OCI-LY7 (cell line): ENCODE measurements at regions not wholly inside any gene's neighbourhood (a gene's known extent, or its start where the extent isn't known, plus 50 kb on each side); places are given as distances from the start of the nearest gene placed in this dataset.

Experiments used
- BruUV-seq: library from RNA; stranded (reverse); fragments of 400-500 nt; replicated peaks from 2 replicates; lab custom pipeline; 2021; lab: Mats Ljungman, UMichigan
- CTCF ChIA-PET: fragments of 300-600 bp; sonication (Branson Sonifier 250); formaldehyde crosslinking; loops from one replicate; lab custom pipeline; 2022; ENCODE audit warnings: antibody characterized with exemption; ENCODE audit not compliant: unreplicated experiment; lab: Charles Lee
- POLR2A ChIA-PET: fragments of 300-600 bp; sonication (Branson Sonifier 250); formaldehyde crosslinking; loops from one replicate; lab custom pipeline; 2022; ENCODE audit warnings: antibody characterized with exemption; lab: Charles Lee
- DNase-seq: peaks from one replicate; pipeline ENCODE4 v3.0.0-alpha.2; 2015; ENCODE audit warnings: low spot score
- H2AFZ ChIP-seq: fragments of 200-600 bp; sonication (generic), shearing (Covaris generic); 2 replicates; pipeline ENCODE4 v1.6.1; 2014; ENCODE audit warnings: mild to moderate bottlenecking, antibody characterized with exemption, low read length, moderate library complexity
- H3K27ac ChIP-seq: fragments of 200-600 bp; sonication (generic); 2 replicates; pipeline ENCODE4 v1.5.1; 2014; ENCODE audit warnings: mixed run types, low read depth, mild to moderate bottlenecking, moderate library complexity, low read length, inconsistent platforms; ENCODE audit not compliant: poor library complexity, severe bottlenecking
- H3K36me3 ChIP-seq: fragments of 200-600 bp; sonication (generic); 2 replicates; pipeline ENCODE4 v1.6.1; 2014; ENCODE audit warnings: mild to moderate bottlenecking, antibody characterized with exemption, low read length, moderate library complexity, mixed read lengths; ENCODE audit not compliant: insufficient read depth
- H3K4me1 ChIP-seq: fragments of 200-600 bp; sonication (generic); 2 replicates; pipeline ENCODE4 v1.5.1; 2014; ENCODE audit warnings: mild to moderate bottlenecking, low read length; ENCODE audit not compliant: insufficient read depth, poor library complexity, severe bottlenecking
- H3K4me2 ChIP-seq: fragments of 200-600 bp; sonication (generic); 2 replicates; pipeline ENCODE4 v1.6.1; 2014; ENCODE audit warnings: mild to moderate bottlenecking, low read length
- H3K4me3 ChIP-seq: fragments of 200-600 bp; sonication (generic); 2 replicates; pipeline ENCODE4 v1.5.1; 2014; ENCODE audit warnings: mild to moderate bottlenecking, low read depth, low read length; ENCODE audit not compliant: poor library complexity, severe bottlenecking
- H3K79me2 ChIP-seq: fragments of 200-600 bp; sonication (generic); 2 replicates; pipeline ENCODE4 v1.6.1; 2016; ENCODE audit warnings: low read depth, mild to moderate bottlenecking, low read length, moderate library complexity, mixed read lengths; ENCODE audit not compliant: insufficient read depth
- H3K9me2 ChIP-seq: fragments of 200-600 bp; sonication (generic); 2 replicates; pipeline ENCODE4 v1.6.1; 2016; ENCODE audit warnings: mild to moderate bottlenecking, low read length, mixed read lengths; ENCODE audit not compliant: insufficient read depth
- H3K9me3 ChIP-seq: fragments of 200-600 bp; sonication (generic); 2 replicates; pipeline ENCODE4 v1.6.1; 2014; ENCODE audit warnings: mild to moderate bottlenecking, mixed run types, low read length, mixed read lengths
- H4K20me1 ChIP-seq: fragments of 200-600 bp; sonication (generic); 2 replicates; pipeline ENCODE4 v1.6.1; 2014; ENCODE audit warnings: mild to moderate bottlenecking, antibody characterized with exemption, low read length, moderate library complexity, mixed read lengths; ENCODE audit not compliant: insufficient read depth
- EZH2phosphoT487 ChIP-seq: fragments of 200-600 bp; sonication (generic); IDR thresholded peaks from 2 replicates; pipeline ENCODE4 v1.6.1; 2018; ENCODE audit warnings: low read depth, borderline replicate concordance, mild to moderate bottlenecking, mixed run types, antibody characterized with exemption, low read length, moderate library complexity, mixed read lengths
- intact Hi-C: fragments of 100-400 bp; cut with micrococcal nuclease; formaldehyde crosslinking; loops from one replicate; pipeline ENCODE4 v1.10.0; 2022; ENCODE audit not compliant: unreplicated experiment
- TF ChIP-seq, protein P1 (sequence below): fragments of 200-600 bp; sonication (generic); conservative IDR thresholded peaks from 2 replicates; pipeline ENCODE4 v1.5.1; 2014; ENCODE audit warnings: mild to moderate bottlenecking, antibody characterized with exemption, low read length, moderate library complexity, mixed read lengths

DNA sequence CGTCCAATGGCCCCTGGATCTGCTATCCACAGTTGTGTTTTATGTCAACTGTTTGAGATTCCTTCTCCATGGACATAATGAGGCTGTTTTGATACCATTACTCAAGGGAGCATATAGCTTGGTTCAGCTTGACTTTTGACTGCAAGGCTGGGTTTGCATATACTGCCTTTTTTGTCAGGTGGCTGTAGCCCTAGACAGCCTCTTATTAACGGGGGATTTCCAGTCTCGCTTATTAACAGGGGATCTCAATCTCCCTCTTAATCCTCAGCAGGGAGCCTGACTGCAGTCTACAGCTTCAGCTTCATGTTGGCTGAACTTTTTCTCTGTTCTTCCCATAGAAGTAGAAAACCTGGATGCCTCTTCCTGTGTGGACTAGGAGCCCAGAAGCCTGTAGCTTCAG lies 73.7 kb upstream of the TNC start:
- POLR2A ChIA-PET: no interaction called here
- DNase-seq: no peak
- Histone ChIP-seq H3K27ac (no peak overlapping the region), H3K9me2 (no peaks in the 10 kb centered on the region), H3K9me3 (no peaks in the 10 kb centered on the region), H3K4me1 (no peaks in the 10 kb centered on the region), H3K79me2 (no peaks in the 10 kb centered on the region), H2AFZ (no peak overlapping the region), H3K4me2 (no peak overlapping the region), H3K4me3 (no peak overlapping the region), H3K36me3 (no peaks in the 10 kb centered on the region), H4K20me1 (no peaks in the 10 kb centered on the region)
- TF ChIP-seq EZH2phosphoT487: no peak
- TF ChIP-seq, protein P1, sequence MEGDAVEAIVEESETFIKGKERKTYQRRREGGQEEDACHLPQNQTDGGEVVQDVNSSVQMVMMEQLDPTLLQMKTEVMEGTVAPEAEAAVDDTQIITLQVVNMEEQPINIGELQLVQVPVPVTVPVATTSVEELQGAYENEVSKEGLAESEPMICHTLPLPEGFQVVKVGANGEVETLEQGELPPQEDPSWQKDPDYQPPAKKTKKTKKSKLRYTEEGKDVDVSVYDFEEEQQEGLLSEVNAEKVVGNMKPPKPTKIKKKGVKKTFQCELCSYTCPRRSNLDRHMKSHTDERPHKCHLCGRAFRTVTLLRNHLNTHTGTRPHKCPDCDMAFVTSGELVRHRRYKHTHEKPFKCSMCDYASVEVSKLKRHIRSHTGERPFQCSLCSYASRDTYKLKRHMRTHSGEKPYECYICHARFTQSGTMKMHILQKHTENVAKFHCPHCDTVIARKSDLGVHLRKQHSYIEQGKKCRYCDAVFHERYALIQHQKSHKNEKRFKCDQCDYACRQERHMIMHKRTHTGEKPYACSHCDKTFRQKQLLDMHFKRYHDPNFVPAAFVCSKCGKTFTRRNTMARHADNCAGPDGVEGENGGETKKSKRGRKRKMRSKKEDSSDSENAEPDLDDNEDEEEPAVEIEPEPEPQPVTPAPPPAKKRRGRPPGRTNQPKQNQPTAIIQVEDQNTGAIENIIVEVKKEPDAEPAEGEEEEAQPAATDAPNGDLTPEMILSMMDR: no peak
- intact Hi-C loops: no loop called here
- BruUV-seq: no TSS peak
- CTCF ChIA-PET: no interaction called here

DNA sequence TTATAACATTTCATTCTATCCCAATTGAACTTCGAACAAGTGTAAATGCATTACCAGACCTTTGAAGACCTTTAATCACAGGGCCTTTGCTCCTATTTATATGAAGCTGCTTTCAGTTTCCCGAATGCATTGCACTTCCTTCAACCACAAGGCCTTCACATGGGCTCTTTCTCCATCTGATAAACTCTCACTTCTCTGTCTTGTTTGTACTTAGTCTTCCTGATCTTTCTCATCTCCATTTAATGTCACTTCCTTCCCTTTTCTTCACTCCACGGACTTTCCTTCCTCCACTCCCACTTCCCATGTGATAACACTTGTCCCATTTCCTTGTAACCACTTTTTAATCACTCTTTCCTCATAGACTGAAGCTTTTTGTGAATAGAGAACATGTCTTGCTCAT lies 74.3 kb upstream of the TNC start:
- no peak for TF ChIP-seq EZH2phosphoT487
- TF ChIP-seq, protein P1: no peak
- no peaks in the 10 kb centered on the region for H3K4me1 ChIP-seq
- ChIA-PET POLR2A (no interaction called here), CTCF (no interaction called here)
- no peaks in the 10 kb centered on the region for H3K79me2 ChIP-seq
- H3K4me3 ChIP-seq: no peak overlapping the region
- no peaks in the 10 kb centered on the region for H3K36me3 ChIP-seq
- no peak overlapping the region for H2AFZ ChIP-seq
- H3K9me3 ChIP-seq: no peaks in the 10 kb centered on the region
- H3K27ac ChIP-seq: no peak overlapping the region
- H3K9me2 ChIP-seq: no peaks in the 10 kb centered on the region
- H3K4me2 ChIP-seq: no peak overlapping the region
- DNase-seq: no peak
- no peaks in the 10 kb centered on the region for H4K20me1 ChIP-seq
- intact Hi-C loops: no loop called here
- no TSS peak for BruUV-seq

DNA sequence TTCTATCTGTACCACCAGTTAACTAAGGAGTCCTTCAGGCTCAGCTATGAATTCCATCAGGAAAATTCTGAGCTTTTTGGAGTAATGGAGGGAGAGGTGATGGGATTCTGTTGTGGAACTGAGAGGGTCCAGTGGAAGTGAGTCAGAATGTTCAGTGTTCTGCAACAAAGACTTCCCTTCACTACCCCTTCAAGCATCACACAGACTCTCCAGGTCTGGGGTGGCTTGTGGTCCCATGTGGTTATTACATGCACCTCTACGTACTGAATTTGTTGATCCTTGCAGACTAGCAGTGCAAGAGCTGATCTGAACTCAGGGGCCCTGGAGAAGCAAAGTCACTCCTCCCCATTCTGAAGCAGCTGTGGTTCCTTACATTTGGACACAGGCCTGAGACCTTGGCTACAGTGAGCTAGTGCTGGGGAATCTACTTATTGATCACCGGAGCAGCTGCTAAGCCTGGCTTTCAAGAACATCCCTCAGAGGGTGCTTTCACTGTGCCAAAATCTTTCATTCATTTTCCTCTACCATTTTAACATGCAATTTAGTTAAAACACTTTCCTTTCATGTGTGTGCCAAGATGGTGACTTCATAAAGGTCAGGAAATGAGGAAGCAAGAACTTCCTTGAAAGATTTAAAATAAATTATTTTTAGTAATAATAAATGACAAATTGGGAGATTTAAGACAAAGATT lies 75.0 kb upstream of the TNC start:
- H3K4me2 ChIP-seq: no peak overlapping the region
- TF ChIP-seq, protein P1: no peak
- no peak for TF ChIP-seq EZH2phosphoT487
- H3K4me3 ChIP-seq: no peak overlapping the region
- no peak for DNase-seq
- H3K9me3 ChIP-seq: no peaks in the 10 kb centered on the region
- H3K79me2 ChIP-seq: no peaks in the 10 kb centered on the region
- H4K20me1 ChIP-seq: no peaks in the 10 kb centered on the region
- H3K9me2 ChIP-seq: no peaks in the 10 kb centered on the region
- no TSS peak for BruUV-seq
- intact Hi-C loops: no loop called here
- no peaks in the 10 kb centered on the region for H3K4me1 ChIP-seq
- ChIA-PET CTCF (no interaction called here), POLR2A (no interaction called here)
- H3K36me3 ChIP-seq: no peaks in the 10 kb centered on the region
- no peak overlapping the region for H2AFZ ChIP-seq
- no peak overlapping the region for H3K27ac ChIP-seq
